Peyer's patch (tissue), 4 donors: ENCODE measurements at regions not wholly inside any gene's neighbourhood (a gene's known extent, or its start where the extent isn't known, plus 50 kb on each side); places are given as distances from the start of the nearest gene placed in this dataset.

ENCODE experiments used
- POLR2A ChIP-seq, 2 donors: fragments of 450-650 bp; IDR thresholded peaks; one replicate each; pipeline ENCODE4 v1.5.1; 2017; ENCODE audit warnings: antibody characterized with exemption in 2 of 2, mild to moderate bottlenecking in 2 of 2, moderate library complexity in 2 of 2
- TF ChIP-seq, protein P1 (sequence below), 6 experiments: fragments of 450-650 bp in 4 of 6; fragments of 200-600 bp in 2 of 6; sonication (generic) in 1 of 6; IDR thresholded peaks; one replicate each; pipeline ENCODE4 v1.5.1; 2017 to 2019; ENCODE audit warnings: antibody characterized with exemption in 6 of 6, mild to moderate bottlenecking in 3 of 6, moderate library complexity in 1 of 6

DNA sequence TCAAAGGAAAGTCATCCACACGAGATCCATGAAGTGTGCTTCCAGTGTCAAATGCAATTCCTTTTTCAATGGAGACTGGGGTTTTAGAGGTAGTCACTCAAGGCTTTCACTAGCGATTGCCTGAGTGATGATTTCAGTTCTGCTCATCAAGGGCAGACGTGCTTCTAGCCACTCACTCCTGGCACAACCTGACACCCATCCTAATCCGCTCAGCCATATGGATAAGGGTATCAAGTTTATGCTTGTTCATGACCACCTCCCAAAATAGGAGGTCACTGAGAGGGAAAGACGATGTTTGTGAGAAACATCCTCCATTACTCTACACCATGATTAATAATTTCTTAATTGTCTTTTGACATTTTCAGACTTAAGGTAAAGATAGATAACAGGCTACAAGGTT, 91.3 kb upstream of the HEY2 start:
- TF ChIP-seq, protein P1, sequence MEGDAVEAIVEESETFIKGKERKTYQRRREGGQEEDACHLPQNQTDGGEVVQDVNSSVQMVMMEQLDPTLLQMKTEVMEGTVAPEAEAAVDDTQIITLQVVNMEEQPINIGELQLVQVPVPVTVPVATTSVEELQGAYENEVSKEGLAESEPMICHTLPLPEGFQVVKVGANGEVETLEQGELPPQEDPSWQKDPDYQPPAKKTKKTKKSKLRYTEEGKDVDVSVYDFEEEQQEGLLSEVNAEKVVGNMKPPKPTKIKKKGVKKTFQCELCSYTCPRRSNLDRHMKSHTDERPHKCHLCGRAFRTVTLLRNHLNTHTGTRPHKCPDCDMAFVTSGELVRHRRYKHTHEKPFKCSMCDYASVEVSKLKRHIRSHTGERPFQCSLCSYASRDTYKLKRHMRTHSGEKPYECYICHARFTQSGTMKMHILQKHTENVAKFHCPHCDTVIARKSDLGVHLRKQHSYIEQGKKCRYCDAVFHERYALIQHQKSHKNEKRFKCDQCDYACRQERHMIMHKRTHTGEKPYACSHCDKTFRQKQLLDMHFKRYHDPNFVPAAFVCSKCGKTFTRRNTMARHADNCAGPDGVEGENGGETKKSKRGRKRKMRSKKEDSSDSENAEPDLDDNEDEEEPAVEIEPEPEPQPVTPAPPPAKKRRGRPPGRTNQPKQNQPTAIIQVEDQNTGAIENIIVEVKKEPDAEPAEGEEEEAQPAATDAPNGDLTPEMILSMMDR (IDR thresholded peaks at IDR 0.05): no peak
- TF ChIP-seq POLR2A (IDR thresholded peaks at IDR 0.05): no peak
